ENCODE measurements at regions not wholly inside any gene's neighbourhood (a gene's known extent, or its start where the extent isn't known, plus 50 kb on each side); places are given as distances from the start of the nearest gene placed in this dataset.

- no peak overlapping the region for H3K4me3 ChIP-seq (ENCODE audit: low read depth, low read length)
- H3K27me3 ChIP-seq (ENCODE audit: control insufficient read depth, insufficient read depth, low read length), result no peaks in the 10 kb centered on the region
- H3K36me3 ChIP-seq (ENCODE audit: control insufficient read depth, insufficient read depth, low read length), result no peaks in the 10 kb centered on the region
- H3K27ac ChIP-seq (ENCODE audit: low read depth, low read length), result no peak overlapping the region
- no peaks in the 10 kb centered on the region for H3K4me1 ChIP-seq (ENCODE audit: control insufficient read depth, insufficient read depth, low read length)
- H3K9me3 ChIP-seq (ENCODE audit: control insufficient read depth, insufficient read depth, low read length), result no peaks in the 10 kb centered on the region
- H3K9ac ChIP-seq (ENCODE audit: low read depth, low read length), result no peak overlapping the region
Observed at GRCh38 chr3:72113964-72114363, 329.0 kb upstream of the PROK2 start.

DNA sequence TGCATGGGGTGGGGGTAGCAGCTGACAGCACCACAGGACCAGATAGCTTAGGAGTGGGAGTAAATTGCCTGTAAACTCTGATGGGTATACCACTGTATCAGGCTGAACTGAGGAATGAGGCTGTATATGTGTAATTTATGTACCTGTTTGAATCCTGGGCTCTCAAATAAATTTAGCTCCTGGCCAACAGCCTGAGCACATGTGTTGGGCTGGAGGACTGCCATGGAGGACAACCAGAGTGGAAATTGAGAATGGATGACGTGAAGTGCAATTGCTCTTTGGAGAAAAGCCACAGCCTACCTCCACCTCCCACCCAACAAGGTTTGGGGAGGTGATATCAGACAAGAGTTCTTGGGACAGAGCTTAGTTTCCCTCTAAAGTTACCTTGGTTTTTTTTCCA, 328.6 kb upstream of the PROK2 start:
- H3K36me3 ChIP-seq (ENCODE audit: control insufficient read depth, insufficient read depth, low read length), result no peaks in the 10 kb centered on the region
- no peak overlapping the region for H3K27ac ChIP-seq (ENCODE audit: low read depth, low read length)
- H3K4me1 ChIP-seq (ENCODE audit: control insufficient read depth, insufficient read depth, low read length), result no peaks in the 10 kb centered on the region
- H3K4me3 ChIP-seq (ENCODE audit: low read depth, low read length), result no peak overlapping the region
- H3K9ac ChIP-seq (ENCODE audit: low read depth, low read length), result no peak overlapping the region
- no peaks in the 10 kb centered on the region for H3K9me3 ChIP-seq (ENCODE audit: control insufficient read depth, insufficient read depth, low read length)
- H3K27me3 ChIP-seq (ENCODE audit: control insufficient read depth, insufficient read depth, low read length), result no peaks in the 10 kb centered on the region

- Histone ChIP-seq H3K9me3 (ENCODE audit: control insufficient read depth, insufficient read depth, low read length) (no peaks in the 10 kb centered on the region), H3K36me3 (ENCODE audit: control insufficient read depth, insufficient read depth, low read length) (no peaks in the 10 kb centered on the region), H3K4me1 (ENCODE audit: control insufficient read depth, insufficient read depth, low read length) (no peaks in the 10 kb centered on the region), H3K27me3 (ENCODE audit: control insufficient read depth, insufficient read depth, low read length) (no peaks in the 10 kb centered on the region), H3K27ac (ENCODE audit: low read depth, low read length) (no peak overlapping the region), H3K4me3 (ENCODE audit: low read depth, low read length) (no peak overlapping the region), H3K9ac (ENCODE audit: low read depth, low read length) (no peak overlapping the region)
Observed at GRCh38 chr3:72112435-72112834, 327.5 kb upstream of the PROK2 start.

- Histone ChIP-seq H3K9ac (ENCODE audit: low read depth, low read length) (no peak overlapping the region), H3K27me3 (ENCODE audit: control insufficient read depth, insufficient read depth, low read length) (no peaks in the 10 kb centered on the region), H3K4me3 (ENCODE audit: low read depth, low read length) (no peak overlapping the region), H3K36me3 (ENCODE audit: control insufficient read depth, insufficient read depth, low read length) (no peaks in the 10 kb centered on the region), H3K4me1 (ENCODE audit: control insufficient read depth, insufficient read depth, low read length) (no peaks in the 10 kb centered on the region), H3K27ac (ENCODE audit: low read depth, low read length) (no peak overlapping the region), H3K9me3 (ENCODE audit: control insufficient read depth, insufficient read depth, low read length) (no peaks in the 10 kb centered on the region)
Observed at GRCh38 chr3:72111265-72112205, 326.6 kb upstream of the PROK2 start.

DNA sequence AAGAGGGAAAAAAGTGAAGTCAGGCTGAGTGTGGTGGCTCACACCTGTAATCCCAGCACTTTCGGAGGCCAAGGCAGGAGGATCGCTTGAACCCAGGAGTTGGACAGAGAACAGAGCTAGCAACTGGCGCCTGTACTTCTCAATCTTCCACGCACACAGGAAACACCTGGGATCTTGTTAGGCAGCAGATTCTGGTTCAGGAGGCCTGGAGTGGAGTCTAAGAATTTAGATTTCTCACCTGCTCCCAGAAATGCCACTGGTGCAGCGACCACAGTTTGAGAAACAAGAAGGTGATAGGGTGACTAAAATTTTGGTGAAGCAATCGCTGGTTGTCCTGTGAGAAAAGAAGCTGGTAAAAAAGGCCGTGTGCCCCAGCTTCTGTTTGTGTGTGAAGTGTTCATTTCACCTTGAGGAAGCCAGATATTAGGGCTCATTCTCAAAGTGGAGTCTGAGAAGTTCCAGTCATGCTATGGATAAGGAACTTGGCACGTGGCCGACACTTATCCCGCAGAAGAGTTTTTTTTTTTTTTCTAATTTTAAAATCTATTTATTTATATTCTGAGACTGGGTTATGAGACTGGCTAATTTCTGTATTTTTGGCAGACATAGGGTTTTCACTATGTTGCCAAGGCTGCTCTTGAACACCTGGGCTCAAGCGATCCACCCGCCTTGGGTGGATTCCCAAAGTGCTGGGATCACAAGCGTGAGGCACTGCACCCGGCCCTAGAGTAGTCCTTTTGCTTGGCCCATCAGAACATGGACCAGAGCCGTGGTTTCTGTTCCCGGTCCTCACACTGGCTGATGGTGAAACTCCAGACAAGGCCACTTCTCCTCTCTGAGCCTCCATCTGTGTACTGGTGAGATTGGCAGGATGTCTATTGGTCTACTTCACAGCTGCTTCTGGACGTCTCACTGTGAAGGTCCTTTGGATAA, 324.6 kb upstream of the PROK2 start:
- H3K4me1 ChIP-seq (ENCODE audit: control insufficient read depth, insufficient read depth, low read length), result no peaks in the 10 kb centered on the region
- H3K9me3 ChIP-seq (ENCODE audit: control insufficient read depth, insufficient read depth, low read length), result no peaks in the 10 kb centered on the region
- no peaks in the 10 kb centered on the region for H3K36me3 ChIP-seq (ENCODE audit: control insufficient read depth, insufficient read depth, low read length)
- no peak overlapping the region for H3K4me3 ChIP-seq (ENCODE audit: low read depth, low read length)
- H3K27ac ChIP-seq (ENCODE audit: low read depth, low read length), result no peak overlapping the region
- no peak overlapping the region for H3K9ac ChIP-seq (ENCODE audit: low read depth, low read length)
- H3K27me3 ChIP-seq (ENCODE audit: control insufficient read depth, insufficient read depth, low read length), result no peaks in the 10 kb centered on the region

DNA sequence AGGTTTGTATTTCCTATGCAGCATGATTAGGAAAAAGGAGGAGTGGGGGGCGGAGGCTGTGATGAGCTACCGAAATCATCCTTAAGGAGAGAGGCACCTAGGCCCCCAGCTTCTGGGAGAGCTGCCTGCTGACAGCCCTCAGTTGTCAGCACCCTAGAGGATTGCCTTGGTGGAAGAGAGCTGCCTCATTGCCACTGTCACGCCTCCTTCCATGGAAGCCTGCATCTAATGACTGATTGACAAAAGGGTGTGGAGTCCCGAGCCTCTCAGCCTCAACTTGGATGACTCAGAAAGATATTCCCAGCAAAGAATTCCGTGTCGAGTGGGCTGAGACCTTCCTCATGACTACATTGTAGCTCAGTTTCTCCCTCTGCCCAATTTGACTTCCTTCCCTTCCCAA, 320.4 kb upstream of the PROK2 start:
- Histone ChIP-seq H3K4me3 (ENCODE audit: low read depth, low read length) (no peak overlapping the region), H3K4me1 (ENCODE audit: control insufficient read depth, insufficient read depth, low read length) (no peaks in the 10 kb centered on the region), H3K27me3 (ENCODE audit: control insufficient read depth, insufficient read depth, low read length) (peaks cover 15% of the 10 kb centered on the region), H3K9me3 (ENCODE audit: control insufficient read depth, insufficient read depth, low read length) (no peaks in the 10 kb centered on the region), H3K27ac (ENCODE audit: low read depth, low read length) (no peak overlapping the region), H3K36me3 (ENCODE audit: control insufficient read depth, insufficient read depth, low read length) (no peaks in the 10 kb centered on the region), H3K9ac (ENCODE audit: low read depth, low read length) (no peak overlapping the region)

DNA sequence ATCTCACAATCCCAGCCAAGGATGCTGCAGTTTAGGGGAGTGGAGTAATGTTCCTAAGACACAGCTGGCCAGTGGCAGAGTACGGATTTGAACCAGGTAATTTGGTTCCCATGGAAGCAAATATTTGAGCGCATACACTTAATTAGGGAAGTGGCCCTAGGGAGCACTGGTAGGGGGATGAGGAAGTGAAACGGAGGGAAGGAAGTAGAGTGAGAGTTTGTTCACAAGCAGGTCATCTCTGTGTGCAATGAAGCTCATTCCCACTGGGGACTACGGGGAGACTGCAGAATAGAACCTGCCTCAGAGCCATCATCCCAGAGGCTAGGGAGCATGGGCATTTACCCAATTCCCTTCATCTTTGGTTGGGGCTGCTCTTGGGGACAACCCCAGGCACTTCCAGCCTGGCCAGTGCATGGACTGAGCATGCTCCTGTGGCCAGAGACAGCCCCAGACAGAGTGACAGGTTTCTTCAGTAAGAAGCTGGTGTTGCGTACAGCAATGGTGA, 317.2 kb upstream of the PROK2 start:
- H3K27ac ChIP-seq (ENCODE audit: low read depth, low read length), result no peak overlapping the region
- no peak overlapping the region for H3K4me3 ChIP-seq (ENCODE audit: low read depth, low read length)
- no peak overlapping the region for H3K9ac ChIP-seq (ENCODE audit: low read depth, low read length)
- no peaks in the 10 kb centered on the region for H3K4me1 ChIP-seq (ENCODE audit: control insufficient read depth, insufficient read depth, low read length)
- peaks cover 29% of the 10 kb centered on the region for H3K27me3 ChIP-seq (ENCODE audit: control insufficient read depth, insufficient read depth, low read length)
- H3K36me3 ChIP-seq (ENCODE audit: control insufficient read depth, insufficient read depth, low read length), result no peaks in the 10 kb centered on the region
- H3K9me3 ChIP-seq (ENCODE audit: control insufficient read depth, insufficient read depth, low read length), result no peaks in the 10 kb centered on the region

GRCh38 chr3:72101494-72101893, 316.5 kb upstream of the PROK2 start:
- Histone ChIP-seq H3K27ac (ENCODE audit: low read depth, low read length) (no peak overlapping the region), H3K4me1 (ENCODE audit: control insufficient read depth, insufficient read depth, low read length) (no peaks in the 10 kb centered on the region), H3K9me3 (ENCODE audit: control insufficient read depth, insufficient read depth, low read length) (no peaks in the 10 kb centered on the region), H3K36me3 (ENCODE audit: control insufficient read depth, insufficient read depth, low read length) (no peaks in the 10 kb centered on the region), H3K4me3 (ENCODE audit: low read depth, low read length) (no peak overlapping the region; the same call in 1 of the 2 replicates), H3K27me3 (ENCODE audit: control insufficient read depth, insufficient read depth, low read length) (peaks cover 29% of the 10 kb centered on the region), H3K9ac (ENCODE audit: low read depth, low read length) (no peak overlapping the region)

DNA sequence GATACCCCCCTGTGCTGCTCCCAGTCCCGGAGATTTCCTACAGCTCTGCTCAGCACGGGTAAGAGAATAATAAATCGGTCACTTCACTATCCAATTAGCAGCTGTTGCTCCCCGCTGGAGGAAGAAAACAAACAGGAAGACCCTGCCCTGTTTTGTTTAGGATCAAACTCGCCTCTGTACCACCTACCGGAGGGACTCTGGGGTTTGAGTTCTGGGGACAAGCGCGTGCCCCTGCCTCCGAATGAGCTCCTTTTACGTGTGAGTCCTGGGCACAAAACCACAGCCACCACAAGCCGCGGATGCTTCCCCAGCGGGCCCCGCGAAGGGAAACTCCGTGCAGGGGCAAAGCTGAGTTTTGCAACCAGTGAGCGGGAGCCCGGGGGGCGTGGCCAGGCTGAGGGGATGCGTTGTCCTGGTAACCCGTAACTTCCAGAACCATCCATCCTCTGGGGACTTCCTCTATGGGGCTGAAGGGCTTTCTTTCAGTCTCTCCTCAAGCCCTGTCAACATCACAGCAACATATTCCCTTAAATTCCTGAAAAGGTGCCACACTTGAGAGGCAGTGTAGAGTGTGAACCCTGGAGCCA, 315.7 kb upstream of the PROK2 start:
- Histone ChIP-seq H3K27ac (ENCODE audit: low read depth, low read length) (no peak overlapping the region), H3K4me3 (ENCODE audit: low read depth, low read length) (peak overlapping the region; percentile 63), H3K36me3 (ENCODE audit: control insufficient read depth, insufficient read depth, low read length) (no peaks in the 10 kb centered on the region), H3K27me3 (ENCODE audit: control insufficient read depth, insufficient read depth, low read length) (peaks cover 29% of the 10 kb centered on the region), H3K4me1 (ENCODE audit: control insufficient read depth, insufficient read depth, low read length) (no peaks in the 10 kb centered on the region), H3K9ac (ENCODE audit: low read depth, low read length) (no peak overlapping the region), H3K9me3 (ENCODE audit: control insufficient read depth, insufficient read depth, low read length) (no peaks in the 10 kb centered on the region)

- Histone ChIP-seq H3K9ac (ENCODE audit: low read depth, low read length) (no peak overlapping the region), H3K36me3 (ENCODE audit: control insufficient read depth, insufficient read depth, low read length) (no peaks in the 10 kb centered on the region), H3K9me3 (ENCODE audit: control insufficient read depth, insufficient read depth, low read length) (no peaks in the 10 kb centered on the region), H3K4me1 (ENCODE audit: control insufficient read depth, insufficient read depth, low read length) (no peaks in the 10 kb centered on the region), H3K27ac (ENCODE audit: low read depth, low read length) (no peak overlapping the region), H3K4me3 (ENCODE audit: low read depth, low read length) (peak overlapping the region; percentile 63), H3K27me3 (ENCODE audit: control insufficient read depth, insufficient read depth, low read length) (peaks cover 29% of the 10 kb centered on the region)
Observed at GRCh38 chr3:72100080-72100511, 315.1 kb upstream of the PROK2 start.

Measured in HUES48 (cell line).